H1 (cell line): ENCODE measurements at regions not wholly inside any gene's neighbourhood (a gene's known extent, or its start where the extent isn't known, plus 50 kb on each side); places are given as distances from the start of the nearest gene placed in this dataset.

Experiments
- BRCA1 ChIP-seq: IDR thresholded peaks from 2 replicates; pipeline ENCODE4 v1.6.1; 2012; ENCODE audit warnings: low read depth, low read length, improper control_type of control experiment
- CHD1 ChIP-seq: IDR thresholded peaks from 2 replicates; pipeline ENCODE4 v1.6.1; 2012; ENCODE audit warnings: low read depth, low read length, improper control_type of control experiment
- E2F6 ChIP-seq: IDR thresholded peaks from 2 replicates; pipeline ENCODE4 v1.6.1; 2012; ENCODE audit warnings: inconsistent platforms
- YY1 ChIP-seq: IDR thresholded peaks from 2 replicates; pipeline ENCODE4 v1.6.1; 2011; ENCODE audit warnings: low read depth, mild to moderate bottlenecking, low read length

- TF ChIP-seq CHD1 (no peak), YY1 (no peak), E2F6 (no peak), BRCA1 (no peak)
Measured at GRCh38 chr5:86864051-86864450, 246.3 kb downstream of the COX7C start (continued).
